Muscle layer of colon (tissue), 2 donors: ENCODE measurements at regions not wholly inside any gene's neighbourhood (a gene's known extent, or its start where the extent isn't known, plus 50 kb on each side); places are given as distances from the start of the nearest gene placed in this dataset.

Experiments
- H3K27ac ChIP-seq: one replicate; pipeline ENCODE4 v1.7.0; 2013; ENCODE audit warnings: low read depth, mild to moderate bottlenecking, low read length, moderate library complexity
- H3K27me3 ChIP-seq, 2 donors: one replicate each; pipeline ENCODE4 v1.7.0; 2013; ENCODE audit warnings: low read length in 2 of 2, mild to moderate bottlenecking in 2 of 2; ENCODE audit not compliant: insufficient read depth in 2 of 2, control insufficient read depth in 1 of 2
- H3K36me3 ChIP-seq: one replicate; pipeline ENCODE4 v1.7.0; 2013; ENCODE audit warnings: mild to moderate bottlenecking, low read length; ENCODE audit not compliant: insufficient read depth
- H3K4me1 ChIP-seq: one replicate; pipeline ENCODE4 v1.7.0; 2013; ENCODE audit warnings: mild to moderate bottlenecking, low read length; ENCODE audit not compliant: insufficient read depth
- H3K4me3 ChIP-seq, 2 donors: one replicate each; pipeline ENCODE4 v1.7.0; 2013; ENCODE audit warnings: low read length in 2 of 2, low read depth in 1 of 2, mild to moderate bottlenecking in 1 of 2, moderate library complexity in 1 of 2
- H3K9ac ChIP-seq: one replicate; pipeline ENCODE4 v1.7.0; 2013; ENCODE audit warnings: low read length
- H3K9me3 ChIP-seq: one replicate; pipeline ENCODE4 v1.7.0; 2013; ENCODE audit warnings: mild to moderate bottlenecking, low read length
- donor health status: abdominal sarcoma.
- donor health status: Adenocarcinoma of cecum.

GRCh38 chr2:226357816-226358215 is 441.8 kb downstream of the IRS1 start:
- Histone ChIP-seq H3K4me1 (no peaks in the 10 kb centered on the region), H3K9me3 (no peaks in the 10 kb centered on the region), H3K27me3 (no peaks in the 10 kb centered on the region), H3K27ac (no peak overlapping the region), H3K36me3 (no peaks in the 10 kb centered on the region), H3K4me3 (no peak overlapping the region), H3K9ac (no peak overlapping the region)

- Histone ChIP-seq H3K4me1 (no peaks in the 10 kb centered on the region), H3K9ac (no peak overlapping the region), H3K27ac (no peak overlapping the region), H3K27me3 (no peaks in the 10 kb centered on the region), H3K36me3 (no peaks in the 10 kb centered on the region), H3K4me3 (no peak overlapping the region), H3K9me3 (no peaks in the 10 kb centered on the region)
These were observed 444.0 kb downstream of the IRS1 start for GRCh38 chr2:226355600-226355999.

- Histone ChIP-seq H3K4me1 (no peaks in the 10 kb centered on the region), H3K9me3 (no peaks in the 10 kb centered on the region)
These were observed 445.2 kb downstream of the IRS1 start for GRCh38 chr2:226354434-226354833.

GRCh38 chr2:226352941-226353560 is 446.6 kb downstream of the IRS1 start:
- H3K4me3 ChIP-seq: no peak overlapping the region
- no peaks in the 10 kb centered on the region for H3K4me1 ChIP-seq
- no peaks in the 10 kb centered on the region for H3K36me3 ChIP-seq
- no peaks in the 10 kb centered on the region for H3K27me3 ChIP-seq
- H3K9ac ChIP-seq: no peak overlapping the region
- no peaks in the 10 kb centered on the region for H3K9me3 ChIP-seq
- H3K27ac ChIP-seq: no peak overlapping the region

More at GRCh38 chr2:226354434-226354833, 445.2 kb downstream of the IRS1 start:
- Histone ChIP-seq H3K36me3 (no peaks in the 10 kb centered on the region), H3K27me3 (no peaks in the 10 kb centered on the region), H3K4me3 (no peak overlapping the region), H3K27ac (no peak overlapping the region), H3K9ac (no peak overlapping the region)

GRCh38 chr2:226351711-226352110 is 447.9 kb downstream of the IRS1 start:
- Histone ChIP-seq H3K9me3 (no peaks in the 10 kb centered on the region), H3K27me3 (no peaks in the 10 kb centered on the region), H3K27ac (no peak overlapping the region), H3K36me3 (no peaks in the 10 kb centered on the region), H3K9ac (no peak overlapping the region), H3K4me1 (no peaks in the 10 kb centered on the region), H3K4me3 (no peak overlapping the region)

GRCh38 chr2:226339616-226340015 is 460.0 kb downstream of the IRS1 start:
- Histone ChIP-seq H3K36me3 (no peaks in the 10 kb centered on the region), H3K27me3 (no peaks in the 10 kb centered on the region), H3K9me3 (no peaks in the 10 kb centered on the region), H3K4me3 (no peak overlapping the region), H3K9ac (no peak overlapping the region), H3K27ac (no peak overlapping the region), H3K4me1 (no peaks in the 10 kb centered on the region)

GRCh38 chr2:226338825-226339224 is 460.8 kb downstream of the IRS1 start:
- Histone ChIP-seq H3K36me3 (no peaks in the 10 kb centered on the region), H3K27me3 (no peaks in the 10 kb centered on the region), H3K4me3 (no peak overlapping the region), H3K4me1 (no peaks in the 10 kb centered on the region), H3K9me3 (no peaks in the 10 kb centered on the region), H3K9ac (no peak overlapping the region), H3K27ac (no peak overlapping the region)

- Histone ChIP-seq H3K27me3 (no peaks in the 10 kb centered on the region), H3K4me3 (no peak overlapping the region), H3K27ac (no peak overlapping the region), H3K4me1 (no peaks in the 10 kb centered on the region), H3K9me3 (no peaks in the 10 kb centered on the region), H3K9ac (no peak overlapping the region), H3K36me3 (no peaks in the 10 kb centered on the region)
These were observed 461.5 kb downstream of the IRS1 start for GRCh38 chr2:226337941-226338600.

- no peaks in the 10 kb centered on the region for H3K36me3 ChIP-seq
- H3K27ac ChIP-seq: no peak overlapping the region
- no peaks in the 10 kb centered on the region for H3K9me3 ChIP-seq
- H3K9ac ChIP-seq: no peak overlapping the region
- no peak overlapping the region for H3K4me3 ChIP-seq
- H3K27me3 ChIP-seq: no peaks in the 10 kb centered on the region
- H3K4me1 ChIP-seq: no peaks in the 10 kb centered on the region
These were observed 463.3 kb downstream of the IRS1 start for GRCh38 chr2:226336283-226336682.

- no peak overlapping the region for H3K27ac ChIP-seq
- no peak overlapping the region for H3K9ac ChIP-seq
These were observed 464.5 kb downstream of the IRS1 start for GRCh38 chr2:226334981-226335720.

GRCh38 chr2:226333388-226333787 is 466.2 kb downstream of the IRS1 start:
- Histone ChIP-seq H3K4me1 (no peaks in the 10 kb centered on the region), H3K36me3 (no peaks in the 10 kb centered on the region), H3K27ac (no peak overlapping the region), H3K9me3 (no peaks in the 10 kb centered on the region), H3K27me3 (no peaks in the 10 kb centered on the region), H3K9ac (no peak overlapping the region), H3K4me3 (no peak overlapping the region)

More at GRCh38 chr2:226334981-226335720, 464.5 kb downstream of the IRS1 start:
- no peak overlapping the region for H3K4me3 ChIP-seq
- H3K9me3 ChIP-seq: no peaks in the 10 kb centered on the region
- H3K36me3 ChIP-seq: no peaks in the 10 kb centered on the region
- no peaks in the 10 kb centered on the region for H3K27me3 ChIP-seq
- H3K4me1 ChIP-seq: no peaks in the 10 kb centered on the region
